HEK293 (cell line): ENCODE measurements at regions not wholly inside any gene's neighbourhood (a gene's known extent, or its start where the extent isn't known, plus 50 kb on each side); places are given as distances from the start of the nearest gene placed in this dataset.

Source experiments
- CTCF ChIA-PET: fragments of 350-600 bp; formaldehyde crosslinking; extraction: SDS; loops from one replicate; lab custom pipeline; 2021; ENCODE audit warnings: antibody characterized with exemption; lab: Yijun Ruan, JAX
- POLR2A ChIA-PET: fragments of 300-600 bp; formaldehyde crosslinking; extraction: SDS; loops from one replicate; lab custom pipeline; 2020; ENCODE audit warnings: antibody characterized with exemption, inconsistent platforms; lab: Yijun Ruan, JAX
- H3K27ac ChIP-seq: fragments of 200-500 bp; sonication (Bioruptor generic); 2 replicates; pipeline ENCODE4 v1.5.1; 2014; ENCODE audit warnings: low read depth, low read length, control low read depth, inconsistent platforms; ENCODE audit errors: extremely low read depth
- H3K36me3 ChIP-seq, 2 experiments: fragments of 200-500 bp in 1 of 2; sonication (Bioruptor generic) in 1 of 2; 1 replicate in 1 of 2; 2 replicates in 1 of 2; pipeline ENCODE4 v1.5.1; 2014 to 2017; ENCODE audit warnings: inconsistent platforms in 2 of 2, low read length in 2 of 2; ENCODE audit not compliant: control insufficient read depth in 2 of 2, insufficient read depth in 1 of 2
- H3K4me1 ChIP-seq: fragments of 200-500 bp; sonication (Bioruptor generic); 2 replicates; pipeline ENCODE4 v1.5.1; 2014; ENCODE audit warnings: mild to moderate bottlenecking, low read length, inconsistent platforms; ENCODE audit not compliant: control insufficient read depth, insufficient read depth
- H3K4me3 ChIP-seq: 2 replicates; pipeline ENCODE4 v1.5.1; 2011; ENCODE audit warnings: low read depth, mild to moderate bottlenecking, control low read depth, low read length, moderate library complexity
- H3K9me3 ChIP-seq: fragments of 200-500 bp; sonication (Bioruptor generic); 2 replicates; pipeline ENCODE4 v1.5.1; 2014; ENCODE audit warnings: low read depth, low read length, inconsistent platforms; ENCODE audit not compliant: control insufficient read depth, insufficient read depth
- HOXD13 ChIP-seq: sonication (generic); formaldehyde crosslinking; IDR thresholded peaks from 2 replicates; pipeline ENCODE4 v1.8.0; 2022; ENCODE audit warnings: missing genetic modification reagents, borderline replicate concordance
- OVOL3 ChIP-seq: fragments of 450-650 bp; formaldehyde crosslinking; IDR thresholded peaks from 2 replicates; pipeline ENCODE4 v1.5.1; 2016; ENCODE audit warnings: missing biosample characterization, missing genetic modification characterization
- SP2 ChIP-seq: fragments of 450-650 bp; formaldehyde crosslinking; IDR thresholded peaks from 2 replicates; pipeline ENCODE4 v1.5.1; 2016; ENCODE audit warnings: missing biosample characterization, missing genetic modification characterization
- SP7 ChIP-seq: fragments of 450-650 bp; formaldehyde crosslinking; IDR thresholded peaks from 2 replicates; pipeline ENCODE4 v1.5.1; 2016; ENCODE audit warnings: missing biosample characterization, missing genetic modification characterization
- TRIM28 ChIP-seq: IDR thresholded peaks from 2 replicates; pipeline ENCODE4 v1.6.1; 2011; ENCODE audit warnings: low read length, control low read depth, borderline replicate concordance
- ZBTB20 ChIP-seq: fragments of 450-650 bp; formaldehyde crosslinking; IDR thresholded peaks from 2 replicates; pipeline ENCODE4 v1.5.1; 2016; ENCODE audit warnings: missing biosample characterization, missing genetic modification characterization
- ZFP3 ChIP-seq: fragments of 450-650 bp; formaldehyde crosslinking; IDR thresholded peaks from 2 replicates; pipeline ENCODE4 v1.5.1; 2016; ENCODE audit warnings: low read depth, missing biosample characterization, missing genetic modification characterization
- ZNF2 ChIP-seq: fragments of 450-650 bp; formaldehyde crosslinking; IDR thresholded peaks from 2 replicates; pipeline ENCODE4 v1.5.1; 2016; ENCODE audit warnings: missing biosample characterization, missing genetic modification characterization
- ZNF248 ChIP-seq: fragments of 450-650 bp; formaldehyde crosslinking; IDR thresholded peaks from 2 replicates; pipeline ENCODE4 v1.5.1; 2017; ENCODE audit warnings: missing biosample characterization, missing genetic modification characterization
- ZNF341 ChIP-seq: fragments of 450-650 bp; formaldehyde crosslinking; IDR thresholded peaks from 2 replicates; pipeline ENCODE4; 2016; ENCODE audit warnings: low read depth, missing biosample characterization, missing genetic modification characterization
- ZNF366 ChIP-seq: fragments of 450-650 bp; formaldehyde crosslinking; conservative IDR thresholded peaks from 2 replicates; pipeline ENCODE4 v1.5.1; 2016; ENCODE audit warnings: missing biosample characterization, missing genetic modification characterization
- ZNF37A ChIP-seq: fragments of 450-650 bp; IDR thresholded peaks from 2 replicates; pipeline ENCODE4 v1.5.1; 2018; ENCODE audit warnings: missing biosample characterization, missing genetic modification characterization
- ZNF416 ChIP-seq: fragments of 450-650 bp; formaldehyde crosslinking; IDR thresholded peaks from 2 replicates; pipeline ENCODE4 v1.5.1; 2016; ENCODE audit warnings: missing biosample characterization, missing genetic modification characterization
- ZNF600 ChIP-seq: fragments of 450-650 bp; formaldehyde crosslinking; IDR thresholded peaks from 2 replicates; pipeline ENCODE4 v1.5.1; 2016; ENCODE audit warnings: missing biosample characterization, missing genetic modification characterization
- ZNF624 ChIP-seq: fragments of 450-650 bp; formaldehyde crosslinking; IDR thresholded peaks from 2 replicates; pipeline ENCODE4 v1.5.1; 2017; ENCODE audit warnings: missing biosample characterization, missing genetic modification characterization
- TF ChIP-seq, protein P1 (sequence below): fragments of 450-650 bp; formaldehyde crosslinking; IDR thresholded peaks from 2 replicates; pipeline ENCODE4 v1.5.1; 2017; ENCODE audit warnings: missing biosample characterization, missing genetic modification characterization
- TF ChIP-seq, protein P2 (sequence below): fragments of 450-650 bp; formaldehyde crosslinking; IDR thresholded peaks from 2 replicates; pipeline ENCODE4 v1.5.1; 2017; ENCODE audit warnings: missing biosample characterization, missing genetic modification characterization
- TF ChIP-seq, protein P3 (sequence below): fragments of 450-650 bp; formaldehyde crosslinking; IDR thresholded peaks from 2 replicates; pipeline ENCODE4 v1.5.1; 2016; ENCODE audit warnings: missing biosample characterization, missing genetic modification characterization
- TF ChIP-seq, protein P4 (sequence below): fragments of 450-650 bp; formaldehyde crosslinking; IDR thresholded peaks from 2 replicates; pipeline ENCODE4 v1.5.1; 2016; ENCODE audit warnings: missing biosample characterization, missing genetic modification characterization, borderline replicate concordance

DNA sequence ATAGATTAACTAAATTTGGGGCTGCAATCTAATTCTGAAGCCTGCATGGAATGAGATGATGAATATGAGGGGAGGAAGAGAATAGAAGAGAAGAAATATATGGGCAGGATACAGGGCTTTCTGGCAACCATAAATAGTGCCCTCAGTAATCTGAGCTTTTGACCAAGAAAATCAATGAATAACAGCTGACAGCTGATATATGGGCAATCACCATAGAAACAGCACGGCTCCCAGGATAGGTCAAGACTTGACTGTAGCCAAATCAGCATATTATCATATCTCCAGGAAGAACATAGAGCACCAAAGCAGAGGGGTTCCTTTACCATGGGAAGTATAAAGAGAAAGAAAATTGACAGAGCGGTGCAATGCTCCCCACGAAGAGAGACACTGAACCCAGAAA lies 643.8 kb upstream of the TENM4 start:
- Histone ChIP-seq H3K4me3 (no peak overlapping the region), H3K36me3 (no peaks in the 10 kb centered on the region), H3K4me1 (no peaks in the 10 kb centered on the region)
- POLR2A ChIA-PET: no interaction called here
- TF ChIP-seq, protein P1, sequence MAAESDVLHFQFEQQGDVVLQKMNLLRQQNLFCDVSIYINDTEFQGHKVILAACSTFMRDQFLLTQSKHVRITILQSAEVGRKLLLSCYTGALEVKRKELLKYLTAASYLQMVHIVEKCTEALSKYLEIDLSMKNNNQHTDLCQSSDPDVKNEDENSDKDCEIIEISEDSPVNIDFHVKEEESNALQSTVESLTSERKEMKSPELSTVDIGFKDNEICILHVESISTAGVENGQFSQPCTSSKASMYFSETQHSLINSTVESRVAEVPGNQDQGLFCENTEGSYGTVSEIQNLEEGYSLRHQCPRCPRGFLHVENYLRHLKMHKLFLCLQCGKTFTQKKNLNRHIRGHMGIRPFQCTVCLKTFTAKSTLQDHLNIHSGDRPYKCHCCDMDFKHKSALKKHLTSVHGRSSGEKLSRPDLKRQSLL (tag by site-specific recombination): no peak
- no peak for TF ChIP-seq SP7 (tag by site-specific recombination)
- TF ChIP-seq ZBTB20: no peak
- TF ChIP-seq ZNF600 (tag by site-specific recombination): no peak
- no peak for TF ChIP-seq ZNF37A
- TF ChIP-seq, protein P2, sequence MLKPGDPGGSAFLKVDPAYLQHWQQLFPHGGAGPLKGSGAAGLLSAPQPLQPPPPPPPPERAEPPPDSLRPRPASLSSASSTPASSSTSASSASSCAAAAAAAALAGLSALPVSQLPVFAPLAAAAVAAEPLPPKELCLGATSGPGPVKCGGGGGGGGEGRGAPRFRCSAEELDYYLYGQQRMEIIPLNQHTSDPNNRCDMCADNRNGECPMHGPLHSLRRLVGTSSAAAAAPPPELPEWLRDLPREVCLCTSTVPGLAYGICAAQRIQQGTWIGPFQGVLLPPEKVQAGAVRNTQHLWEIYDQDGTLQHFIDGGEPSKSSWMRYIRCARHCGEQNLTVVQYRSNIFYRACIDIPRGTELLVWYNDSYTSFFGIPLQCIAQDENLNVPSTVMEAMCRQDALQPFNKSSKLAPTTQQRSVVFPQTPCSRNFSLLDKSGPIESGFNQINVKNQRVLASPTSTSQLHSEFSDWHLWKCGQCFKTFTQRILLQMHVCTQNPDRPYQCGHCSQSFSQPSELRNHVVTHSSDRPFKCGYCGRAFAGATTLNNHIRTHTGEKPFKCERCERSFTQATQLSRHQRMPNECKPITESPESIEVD (tag by site-specific recombination): no peak
- TF ChIP-seq ZNF624 (tag by site-specific recombination): no peak
- TF ChIP-seq HOXD13 (CRISPR knock-in tag): no peak
- no peak for TF ChIP-seq TRIM28
- TF ChIP-seq ZNF2 (tag by site-specific recombination): no peak
- no peak for TF ChIP-seq ZNF366
- no peak for TF ChIP-seq SP2 (tag by site-specific recombination)
- TF ChIP-seq ZNF416 (tag by site-specific recombination): no peak
- no peak for TF ChIP-seq ZNF341 (tag by site-specific recombination)
- TF ChIP-seq ZNF248 (tag by site-specific recombination): no peak
- TF ChIP-seq, protein P3, sequence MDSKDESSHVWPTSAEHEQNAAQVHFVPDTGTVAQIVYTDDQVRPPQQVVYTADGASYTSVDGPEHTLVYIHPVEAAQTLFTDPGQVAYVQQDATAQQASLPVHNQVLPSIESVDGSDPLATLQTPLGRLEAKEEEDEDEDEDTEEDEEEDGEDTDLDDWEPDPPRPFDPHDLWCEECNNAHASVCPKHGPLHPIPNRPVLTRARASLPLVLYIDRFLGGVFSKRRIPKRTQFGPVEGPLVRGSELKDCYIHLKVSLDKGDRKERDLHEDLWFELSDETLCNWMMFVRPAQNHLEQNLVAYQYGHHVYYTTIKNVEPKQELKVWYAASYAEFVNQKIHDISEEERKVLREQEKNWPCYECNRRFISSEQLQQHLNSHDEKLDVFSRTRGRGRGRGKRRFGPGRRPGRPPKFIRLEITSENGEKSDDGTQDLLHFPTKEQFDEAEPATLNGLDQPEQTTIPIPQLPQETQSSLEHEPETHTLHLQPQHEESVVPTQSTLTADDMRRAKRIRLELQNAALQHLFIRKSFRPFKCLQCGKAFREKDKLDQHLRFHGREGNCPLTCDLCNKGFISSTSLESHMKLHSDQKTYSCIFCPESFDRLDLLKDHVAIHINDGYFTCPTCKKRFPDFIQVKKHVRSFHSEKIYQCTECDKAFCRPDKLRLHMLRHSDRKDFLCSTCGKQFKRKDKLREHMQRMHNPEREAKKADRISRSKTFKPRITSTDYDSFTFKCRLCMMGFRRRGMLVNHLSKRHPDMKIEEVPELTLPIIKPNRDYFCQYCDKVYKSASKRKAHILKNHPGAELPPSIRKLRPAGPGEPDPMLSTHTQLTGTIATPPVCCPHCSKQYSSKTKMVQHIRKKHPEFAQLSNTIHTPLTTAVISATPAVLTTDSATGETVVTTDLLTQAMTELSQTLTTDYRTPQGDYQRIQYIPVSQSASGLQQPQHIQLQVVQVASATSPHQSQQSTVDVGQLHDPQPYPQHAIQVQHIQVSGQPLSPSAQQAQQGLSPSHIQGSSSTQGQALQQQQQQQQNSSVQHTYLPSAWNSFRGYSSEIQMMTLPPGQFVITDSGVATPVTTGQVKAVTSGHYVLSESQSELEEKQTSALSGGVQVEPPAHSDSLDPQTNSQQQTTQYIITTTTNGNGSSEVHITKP (tag by site-specific recombination): no peak
- TF ChIP-seq OVOL3 (tag by site-specific recombination): no peak
- TF ChIP-seq ZFP3: no peak
- TF ChIP-seq, all 188 proteins: peak for 0
- CTCF ChIA-PET: no interaction called here
- no peaks in the 10 kb centered on the region for H3K9me3 ChIP-seq
- no peak overlapping the region for H3K27ac ChIP-seq

DNA sequence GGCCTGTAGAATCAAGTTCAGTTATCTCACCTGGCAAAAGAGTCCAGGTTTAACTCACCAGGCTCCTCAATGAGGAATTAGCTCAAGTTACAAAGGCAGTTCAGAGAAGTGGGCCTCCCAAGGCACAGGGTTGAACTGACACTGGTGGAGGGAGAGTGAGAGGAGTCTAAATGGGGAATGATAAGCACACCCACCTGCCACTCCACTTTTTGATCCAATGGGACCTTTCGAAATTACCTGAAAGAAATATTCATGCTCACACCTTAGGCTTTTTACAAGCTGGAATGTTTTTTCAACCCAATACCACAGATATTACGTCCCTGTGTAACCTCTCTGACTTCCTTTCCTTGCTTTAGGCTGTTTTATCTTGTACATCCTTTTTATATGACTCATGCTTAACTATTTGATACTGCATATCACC lies 642.7 kb upstream of the TENM4 start:
- H3K9me3 ChIP-seq: no peaks in the 10 kb centered on the region
- no peak overlapping the region for H3K4me3 ChIP-seq
- ChIA-PET CTCF (no interaction called here), POLR2A (no interaction called here)
- H3K4me1 ChIP-seq: no peaks in the 10 kb centered on the region
- TF ChIP-seq, protein P2 (tag by site-specific recombination): no peak
- TF ChIP-seq, protein P4, sequence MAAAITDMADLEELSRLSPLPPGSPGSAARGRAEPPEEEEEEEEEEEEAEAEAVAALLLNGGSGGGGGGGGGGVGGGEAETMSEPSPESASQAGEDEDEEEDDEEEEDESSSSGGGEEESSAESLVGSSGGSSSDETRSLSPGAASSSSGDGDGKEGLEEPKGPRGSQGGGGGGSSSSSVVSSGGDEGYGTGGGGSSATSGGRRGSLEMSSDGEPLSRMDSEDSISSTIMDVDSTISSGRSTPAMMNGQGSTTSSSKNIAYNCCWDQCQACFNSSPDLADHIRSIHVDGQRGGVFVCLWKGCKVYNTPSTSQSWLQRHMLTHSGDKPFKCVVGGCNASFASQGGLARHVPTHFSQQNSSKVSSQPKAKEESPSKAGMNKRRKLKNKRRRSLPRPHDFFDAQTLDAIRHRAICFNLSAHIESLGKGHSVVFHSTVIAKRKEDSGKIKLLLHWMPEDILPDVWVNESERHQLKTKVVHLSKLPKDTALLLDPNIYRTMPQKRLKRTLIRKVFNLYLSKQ (tag by site-specific recombination): no peak
- H3K36me3 ChIP-seq: no peaks in the 10 kb centered on the region
- H3K27ac ChIP-seq: no peak overlapping the region
